ENCODE measurements at regions not wholly inside any gene's neighbourhood (a gene's known extent, or its start where the extent isn't known, plus 50 kb on each side); places are given as distances from the start of the nearest gene placed in this dataset.
A peak's percentile ranks its signal among the peaks of the same experiment; 100 is the strongest.
"Not testable (repeated sequence)": the region's sequence is repeated elsewhere in the genome, so short reads cannot be mapped to it uniquely, and the experiment has no call there.

DNA sequence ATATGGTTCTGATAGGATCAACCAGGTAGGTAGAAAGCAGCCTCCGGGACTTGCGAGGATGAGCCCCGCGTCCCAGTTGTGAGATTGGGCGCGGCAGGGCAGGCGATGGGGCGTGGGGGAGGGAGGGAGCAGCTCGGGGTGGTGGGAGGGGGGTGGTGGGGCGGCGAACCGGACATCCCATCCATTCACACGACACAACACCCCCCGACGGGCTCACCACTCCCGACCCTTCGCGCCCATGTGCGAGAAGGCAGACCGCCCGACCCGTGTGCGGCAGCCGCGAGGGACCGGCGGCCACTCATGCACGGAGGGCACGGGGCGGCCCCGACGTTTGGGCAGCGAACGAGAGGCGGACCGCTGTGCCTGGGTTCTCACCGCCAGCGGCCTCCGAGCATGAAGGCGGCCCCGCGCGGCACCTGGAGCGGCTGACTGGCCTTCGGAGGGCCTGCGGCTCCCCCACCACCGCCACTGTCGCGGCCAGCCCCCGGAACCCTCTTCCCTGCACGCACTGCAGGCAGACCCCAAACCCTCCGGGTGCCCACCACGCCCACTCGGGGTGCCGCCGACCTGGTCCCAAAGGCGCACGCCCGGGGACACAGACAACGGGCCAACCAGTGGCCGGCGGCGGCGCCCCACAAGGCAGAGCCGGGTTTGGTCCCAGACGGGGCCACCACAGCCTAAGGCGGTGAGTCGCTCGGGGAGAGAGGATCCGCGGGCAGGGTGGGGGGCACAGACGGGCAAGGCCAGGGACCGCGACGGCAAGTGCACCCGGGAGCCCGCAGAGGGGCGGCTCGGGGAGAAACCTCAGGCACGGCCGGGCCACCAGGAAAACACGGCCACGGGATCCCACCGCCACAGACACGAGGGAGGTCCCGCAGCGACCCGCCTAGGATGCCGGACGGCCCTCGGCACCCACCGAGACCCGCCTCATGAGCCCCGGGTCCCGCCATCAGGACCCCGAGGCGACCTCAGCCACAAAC is 769.2 kb upstream of the DEFB115 start:
- TF ChIP-seq, protein P1, sequence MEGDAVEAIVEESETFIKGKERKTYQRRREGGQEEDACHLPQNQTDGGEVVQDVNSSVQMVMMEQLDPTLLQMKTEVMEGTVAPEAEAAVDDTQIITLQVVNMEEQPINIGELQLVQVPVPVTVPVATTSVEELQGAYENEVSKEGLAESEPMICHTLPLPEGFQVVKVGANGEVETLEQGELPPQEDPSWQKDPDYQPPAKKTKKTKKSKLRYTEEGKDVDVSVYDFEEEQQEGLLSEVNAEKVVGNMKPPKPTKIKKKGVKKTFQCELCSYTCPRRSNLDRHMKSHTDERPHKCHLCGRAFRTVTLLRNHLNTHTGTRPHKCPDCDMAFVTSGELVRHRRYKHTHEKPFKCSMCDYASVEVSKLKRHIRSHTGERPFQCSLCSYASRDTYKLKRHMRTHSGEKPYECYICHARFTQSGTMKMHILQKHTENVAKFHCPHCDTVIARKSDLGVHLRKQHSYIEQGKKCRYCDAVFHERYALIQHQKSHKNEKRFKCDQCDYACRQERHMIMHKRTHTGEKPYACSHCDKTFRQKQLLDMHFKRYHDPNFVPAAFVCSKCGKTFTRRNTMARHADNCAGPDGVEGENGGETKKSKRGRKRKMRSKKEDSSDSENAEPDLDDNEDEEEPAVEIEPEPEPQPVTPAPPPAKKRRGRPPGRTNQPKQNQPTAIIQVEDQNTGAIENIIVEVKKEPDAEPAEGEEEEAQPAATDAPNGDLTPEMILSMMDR (IDR thresholded peaks at IDR 0.05), result no peak
- WGBS, 2 donors (ENCODE audit: low coverage in 1 of 2), result 94% methylated on average over 12 of the region's 97 CpGs; no CpG with 5 or more reads in 1 of the 2 donors
- Histone ChIP-seq H3K9me3 (peaks cover 0 to 54% (median 0%) of the 10 kb centered on the region in 3 donors), H3K36me3 (no peaks in the 10 kb centered on the region), H3K27me3 (peaks cover 47% of the 10 kb centered on the region), H3K4me1 (peaks cover 0 to 13% (median 0%) of the 10 kb centered on the region in 3 donors), H3K27ac (no peak overlapping the region), H3K4me3 (peak overlapping the region in 1 of 2 donors; percentile 34)
- ATAC-seq, result no peak

DNA sequence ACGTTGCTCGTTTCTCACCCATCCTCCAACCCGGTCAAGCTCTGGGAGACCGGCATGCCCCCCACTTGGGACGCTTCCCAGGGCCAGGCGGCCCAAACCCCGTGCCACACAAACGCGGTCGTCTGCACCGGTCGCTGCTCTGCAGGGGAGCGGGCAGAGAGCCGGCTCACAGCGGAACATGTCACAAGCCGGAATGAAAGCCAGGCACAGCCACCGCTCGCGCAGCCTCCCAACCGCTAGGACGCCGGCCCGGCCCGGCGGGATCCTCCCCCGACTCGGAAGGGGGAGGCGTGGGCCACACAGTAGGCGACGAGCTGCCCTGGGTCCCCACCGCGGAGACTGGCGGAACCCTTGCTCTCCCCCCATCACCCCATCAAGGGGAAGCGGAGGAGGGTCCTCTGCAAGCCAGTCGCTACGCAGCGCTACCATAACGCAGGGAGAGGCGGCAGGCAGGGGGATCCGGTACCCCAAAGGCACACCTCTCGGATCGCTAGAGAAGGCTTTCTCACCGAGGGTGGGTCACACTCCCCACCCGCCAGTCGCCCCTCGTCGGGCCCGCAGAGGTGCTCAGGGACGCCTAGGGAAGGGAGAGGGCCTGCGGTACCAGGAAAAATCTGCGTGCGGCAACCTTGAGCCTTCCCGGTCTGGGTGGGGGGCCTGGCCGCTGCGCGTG is 768.4 kb upstream of the DEFB115 start:
- H3K4me1 ChIP-seq, result peaks cover 0 to 13% (median 0%) of the 10 kb centered on the region in 3 donors
- no CpG with 5 or more reads among the region's 56 CpGs for WGBS, 2 donors (ENCODE audit: low coverage in 1 of 2)
- no peak for TF ChIP-seq EP300 (IDR thresholded peaks at IDR 0.05)
- no peak for TF ChIP-seq POLR2AphosphoS5 (IDR thresholded peaks at IDR 0.05)
- TF ChIP-seq, protein P1 (IDR thresholded peaks at IDR 0.05), result no peak
- no peak for TF ChIP-seq POLR2A (IDR thresholded peaks at IDR 0.05)
- no peak overlapping the region for H3K27ac ChIP-seq
- no peaks in the 10 kb centered on the region for H3K36me3 ChIP-seq
- H3K9me3 ChIP-seq, result peaks cover 0 to 53% (median 0%) of the 10 kb centered on the region in 3 donors
- peak overlapping the region in 1 of 2 donors; percentile 34 for H3K4me3 ChIP-seq
- no peak for ATAC-seq
- H3K27me3 ChIP-seq, result peaks cover 47% of the 10 kb centered on the region

- no CpG with 5 or more reads among the region's 29 CpGs for WGBS, 2 donors (ENCODE audit: low coverage in 1 of 2)
- peaks cover 47% of the 10 kb centered on the region for H3K27me3 ChIP-seq
- peaks cover 0 to 13% (median 0%) of the 10 kb centered on the region in 3 donors for H3K4me1 ChIP-seq
- no peak overlapping the region for H3K27ac ChIP-seq
- H3K36me3 ChIP-seq, result no peaks in the 10 kb centered on the region
- peak overlapping the region in 1 of 2 donors; percentile 34 for H3K4me3 ChIP-seq
- H3K9me3 ChIP-seq, result peaks cover 0 to 48% (median 0%) of the 10 kb centered on the region in 3 donors
- TF ChIP-seq POLR2A (IDR thresholded peaks at IDR 0.05) (no peak), EP300 (IDR thresholded peaks at IDR 0.05) (no peak), POLR2AphosphoS5 (IDR thresholded peaks at IDR 0.05) (no peak)
- TF ChIP-seq, protein P1 (IDR thresholded peaks at IDR 0.05), result no peak
- no peak for ATAC-seq
Observed at GRCh38 chr20:30489614-30490003, 767.9 kb upstream of the DEFB115 start.

GRCh38 chr20:30491016-30491415 is 766.4 kb upstream of the DEFB115 start:
- Histone ChIP-seq H3K36me3 (no peaks in the 10 kb centered on the region), H3K4me3 (no peak overlapping the region), H3K4me1 (peaks cover 0 to 13% (median 0%) of the 10 kb centered on the region in 3 donors), H3K9me3 (peaks cover 0 to 35% (median 0%) of the 10 kb centered on the region in 3 donors), H3K27me3 (peaks cover 47% of the 10 kb centered on the region), H3K27ac (no peak overlapping the region)
- ATAC-seq, result no peak
- 81 to 91% methylated on average over 9 to 12 of the region's 15 CpGs for WGBS, 2 donors (ENCODE audit: low coverage in 1 of 2)
- TF ChIP-seq, protein P1 (IDR thresholded peaks at IDR 0.05), result no peak
- TF ChIP-seq POLR2AphosphoS5 (IDR thresholded peaks at IDR 0.05) (no peak), EP300 (IDR thresholded peaks at IDR 0.05) (no peak), POLR2A (IDR thresholded peaks at IDR 0.05) (no peak)

DNA sequence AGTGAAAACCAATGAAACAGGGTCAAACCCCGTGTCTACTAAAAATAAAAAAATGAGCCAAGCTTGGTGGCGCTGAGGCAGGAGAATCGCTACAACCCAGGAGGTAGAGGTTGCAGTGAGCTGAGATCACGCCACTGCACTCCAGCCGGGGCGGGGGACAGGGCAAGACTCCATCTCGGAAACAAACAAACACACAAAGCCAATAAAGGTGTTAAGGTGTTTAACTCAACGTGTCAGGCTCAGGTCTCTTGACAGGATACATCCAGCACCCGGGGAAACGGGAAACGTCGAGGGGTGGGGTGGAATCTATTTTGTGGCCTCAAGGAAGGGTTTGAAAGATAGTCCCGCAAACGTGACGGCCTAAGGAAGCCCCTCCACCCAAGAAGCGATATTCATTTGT is 760.8 kb upstream of the DEFB115 start:
- not testable (repeated sequence) for ATAC-seq, H3K4me3 ChIP-seq, H3K9me3 ChIP-seq, H3K36me3 ChIP-seq, H3K27ac ChIP-seq
- peaks cover 48% of the 10 kb centered on the region for H3K27me3 ChIP-seq
- peaks cover 0 to 13% (median 0%) of the 10 kb centered on the region in 3 donors for H3K4me1 ChIP-seq
- 80 to 92% methylated on average over 13 to 15 of the region's 16 CpGs for WGBS, 2 donors (ENCODE audit: low coverage in 1 of 2)

DNA sequence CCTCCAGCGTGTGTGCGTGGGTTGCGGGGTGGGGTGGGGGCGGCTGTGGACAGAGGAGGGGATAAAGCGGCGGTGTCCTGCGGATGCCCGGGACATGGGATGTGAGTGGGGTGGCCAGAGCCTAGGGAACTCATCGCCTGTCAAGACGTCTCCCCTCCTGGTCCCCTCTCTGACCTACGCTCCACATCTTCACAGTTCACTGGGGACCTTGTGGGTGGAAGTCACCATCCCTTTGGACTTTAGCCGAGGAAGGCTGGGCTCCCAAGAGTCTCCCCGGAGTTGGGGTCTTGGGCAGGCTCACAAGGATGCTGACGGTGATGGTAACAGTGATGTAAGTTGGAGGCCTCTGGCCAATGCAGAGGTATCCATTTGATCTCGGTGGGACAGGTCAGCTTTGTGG is 760.3 kb upstream of the DEFB115 start:
- peaks cover 54% of the 10 kb centered on the region for H3K27me3 ChIP-seq
- no CpG with 5 or more reads among the region's 15 CpGs for WGBS, 2 donors (ENCODE audit: low coverage in 1 of 2)
- H3K4me3 ChIP-seq, result not testable (repeated sequence)

More for the DNA sequence above, 760.3 kb upstream of the DEFB115 start:
- peaks cover 0 to 13% (median 0%) of the 10 kb centered on the region in 3 donors for H3K4me1 ChIP-seq
- not testable (repeated sequence) for H3K9me3 ChIP-seq, ATAC-seq, H3K27ac ChIP-seq, H3K36me3 ChIP-seq
